Gastroesophageal sphincter (tissue), 4 donors: ENCODE measurements at regions not wholly inside any gene's neighbourhood (a gene's known extent, or its start where the extent isn't known, plus 50 kb on each side); places are given as distances from the start of the nearest gene placed in this dataset.
"Not testable (repeated sequence)": the region's sequence is repeated elsewhere in the genome, so short reads cannot be mapped to it uniquely, and the experiment has no call there.

Experiments used
- ATAC-seq: fragments of 150-250 bp; one replicate; pipeline ENCODE4 v1.9.1; 2016; ENCODE audit warnings: mild to moderate bottlenecking, moderate library complexity
- H3K27ac ChIP-seq, 4 donors: fragments of 200-600 bp; sonication (generic) in 3 of 4; 1 replicate in 3 of 4; 2 replicates in 1 of 4; pipeline ENCODE4 v1.5.1; 2016 to 2019
- H3K27me3 ChIP-seq: fragments of 200-600 bp; sonication (generic); one replicate; pipeline ENCODE4 v1.5.1; 2019
- H3K36me3 ChIP-seq, 2 donors: fragments of 200-600 bp; sonication (generic); one replicate each; pipeline ENCODE4 v1.5.1; 2019; ENCODE audit warnings: control low read depth in 1 of 2
- H3K4me1 ChIP-seq, 3 donors: fragments of 200-600 bp; sonication (generic); 1 replicate in 2 of 3; 2 replicates in 1 of 3; pipeline ENCODE4 v1.5.1; 2016 to 2019; ENCODE audit warnings: control low read depth in 2 of 3
- H3K4me3 ChIP-seq, 2 donors: fragments of 200-600 bp; sonication (generic); one replicate each; pipeline ENCODE4 v1.5.1; 2019; ENCODE audit warnings: mild to moderate bottlenecking in 1 of 2, moderate library complexity in 1 of 2
- H3K9me3 ChIP-seq, 3 donors: fragments of 200-600 bp; sonication (generic); one replicate each; pipeline ENCODE4 v1.5.1; 2017 to 2019; ENCODE audit warnings: control low read depth in 2 of 3
- EP300 ChIP-seq: sonication (generic); formaldehyde crosslinking; IDR thresholded peaks from one replicate; pipeline ENCODE4 v1.6.1; 2017; ENCODE audit warnings: antibody characterized with exemption, mild to moderate bottlenecking
- POLR2A ChIP-seq, 2 donors: fragments of 450-650 bp; IDR thresholded peaks; one replicate each; pipeline ENCODE4 v1.6.1; 2017; ENCODE audit warnings: antibody characterized with exemption in 2 of 2, mild to moderate bottlenecking in 2 of 2, moderate library complexity in 1 of 2
- POLR2AphosphoS5 ChIP-seq: sonication (generic); formaldehyde crosslinking; IDR thresholded peaks from one replicate; pipeline ENCODE4 v1.6.1; 2017; ENCODE audit warnings: antibody characterized with exemption
- WGBS, 2 donors: methylation state at CpG; one replicate each; pipeline ENCODE4 v1.1.5; 2018; ENCODE audit warnings: low coverage in 1 of 2; 5-methylcytosine and 5-hydroxymethylcytosine counted together
- TF ChIP-seq, protein P1 (sequence below), 4 experiments: fragments of 200-600 bp in 2 of 4; fragments of 450-650 bp in 2 of 4; sonication (generic) in 1 of 4; IDR thresholded peaks; one replicate each; pipeline ENCODE4 v1.5.1; 2017 to 2019; ENCODE audit warnings: antibody characterized with exemption in 4 of 4, mild to moderate bottlenecking in 2 of 4, moderate library complexity in 2 of 4

DNA sequence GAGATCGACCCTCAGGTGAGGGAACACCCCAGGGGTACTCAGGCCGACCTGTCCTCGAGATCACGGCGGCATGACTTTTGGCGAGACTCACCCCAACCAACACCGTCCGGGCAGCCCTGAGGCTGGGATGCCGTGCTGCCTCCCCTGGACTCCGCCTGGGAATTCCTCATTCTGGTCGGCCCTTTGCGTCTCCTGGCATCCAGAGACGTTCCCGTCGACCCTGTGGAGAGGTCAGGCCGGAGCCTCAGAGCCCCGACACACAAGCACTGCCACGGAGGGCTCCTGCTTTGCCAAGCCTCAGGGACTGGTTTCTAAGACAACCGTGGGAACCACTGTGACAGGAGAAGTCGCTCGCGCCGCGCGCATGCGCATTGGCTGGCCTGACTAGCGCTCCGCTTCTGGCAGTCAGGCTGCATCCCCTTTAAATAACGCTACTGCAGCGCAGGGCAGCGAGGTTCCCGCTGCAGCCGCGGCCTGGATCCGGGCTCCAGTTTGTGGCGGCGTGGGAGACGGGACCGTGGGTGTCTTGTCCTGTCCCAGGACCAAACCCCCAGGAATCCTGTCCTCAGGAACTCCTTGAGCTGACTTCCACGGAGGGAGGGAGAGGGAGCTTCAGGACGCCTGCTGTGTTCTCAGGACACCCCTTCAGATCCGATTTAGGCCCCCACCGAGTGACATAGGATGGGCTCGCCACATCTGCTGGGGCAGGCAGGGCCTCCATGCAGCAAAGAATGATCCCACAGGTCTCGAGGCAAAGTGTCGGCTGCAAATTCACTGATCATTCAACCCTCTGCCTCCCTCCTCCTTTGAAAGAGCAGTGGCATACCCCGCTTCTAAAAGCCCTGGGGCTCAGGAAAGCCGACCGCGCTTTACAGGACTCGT is 163.2 kb upstream of the ZNF337 start:
- peaks cover 23% of the 10 kb centered on the region for H3K27me3 ChIP-seq
- WGBS, 2 donors, result 80% methylated on average over 1 of the region's 51 CpGs; no CpG with 5 or more reads in 1 of the 2 donors
- H3K36me3 ChIP-seq, result no peaks in the 10 kb centered on the region
- H3K4me1 ChIP-seq, result peaks cover 0 to 64% (median 36%) of the 10 kb centered on the region in 3 donors
- no peaks in the 10 kb centered on the region for H3K9me3 ChIP-seq
- H3K4me3 ChIP-seq, result peak overlapping the region in 1 of 2 donors; percentile 36
- H3K27ac ChIP-seq, result peak overlapping the region in 1 of 4 donors; percentile 22
- peak; percentile 23 for ATAC-seq
- no peak for TF ChIP-seq POLR2AphosphoS5
- TF ChIP-seq, protein P1, sequence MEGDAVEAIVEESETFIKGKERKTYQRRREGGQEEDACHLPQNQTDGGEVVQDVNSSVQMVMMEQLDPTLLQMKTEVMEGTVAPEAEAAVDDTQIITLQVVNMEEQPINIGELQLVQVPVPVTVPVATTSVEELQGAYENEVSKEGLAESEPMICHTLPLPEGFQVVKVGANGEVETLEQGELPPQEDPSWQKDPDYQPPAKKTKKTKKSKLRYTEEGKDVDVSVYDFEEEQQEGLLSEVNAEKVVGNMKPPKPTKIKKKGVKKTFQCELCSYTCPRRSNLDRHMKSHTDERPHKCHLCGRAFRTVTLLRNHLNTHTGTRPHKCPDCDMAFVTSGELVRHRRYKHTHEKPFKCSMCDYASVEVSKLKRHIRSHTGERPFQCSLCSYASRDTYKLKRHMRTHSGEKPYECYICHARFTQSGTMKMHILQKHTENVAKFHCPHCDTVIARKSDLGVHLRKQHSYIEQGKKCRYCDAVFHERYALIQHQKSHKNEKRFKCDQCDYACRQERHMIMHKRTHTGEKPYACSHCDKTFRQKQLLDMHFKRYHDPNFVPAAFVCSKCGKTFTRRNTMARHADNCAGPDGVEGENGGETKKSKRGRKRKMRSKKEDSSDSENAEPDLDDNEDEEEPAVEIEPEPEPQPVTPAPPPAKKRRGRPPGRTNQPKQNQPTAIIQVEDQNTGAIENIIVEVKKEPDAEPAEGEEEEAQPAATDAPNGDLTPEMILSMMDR (IDR thresholded peaks at IDR 0.05), result no peak
- no peak for TF ChIP-seq POLR2A (IDR thresholded peaks at IDR 0.05)
- TF ChIP-seq EP300, result no peak

DNA sequence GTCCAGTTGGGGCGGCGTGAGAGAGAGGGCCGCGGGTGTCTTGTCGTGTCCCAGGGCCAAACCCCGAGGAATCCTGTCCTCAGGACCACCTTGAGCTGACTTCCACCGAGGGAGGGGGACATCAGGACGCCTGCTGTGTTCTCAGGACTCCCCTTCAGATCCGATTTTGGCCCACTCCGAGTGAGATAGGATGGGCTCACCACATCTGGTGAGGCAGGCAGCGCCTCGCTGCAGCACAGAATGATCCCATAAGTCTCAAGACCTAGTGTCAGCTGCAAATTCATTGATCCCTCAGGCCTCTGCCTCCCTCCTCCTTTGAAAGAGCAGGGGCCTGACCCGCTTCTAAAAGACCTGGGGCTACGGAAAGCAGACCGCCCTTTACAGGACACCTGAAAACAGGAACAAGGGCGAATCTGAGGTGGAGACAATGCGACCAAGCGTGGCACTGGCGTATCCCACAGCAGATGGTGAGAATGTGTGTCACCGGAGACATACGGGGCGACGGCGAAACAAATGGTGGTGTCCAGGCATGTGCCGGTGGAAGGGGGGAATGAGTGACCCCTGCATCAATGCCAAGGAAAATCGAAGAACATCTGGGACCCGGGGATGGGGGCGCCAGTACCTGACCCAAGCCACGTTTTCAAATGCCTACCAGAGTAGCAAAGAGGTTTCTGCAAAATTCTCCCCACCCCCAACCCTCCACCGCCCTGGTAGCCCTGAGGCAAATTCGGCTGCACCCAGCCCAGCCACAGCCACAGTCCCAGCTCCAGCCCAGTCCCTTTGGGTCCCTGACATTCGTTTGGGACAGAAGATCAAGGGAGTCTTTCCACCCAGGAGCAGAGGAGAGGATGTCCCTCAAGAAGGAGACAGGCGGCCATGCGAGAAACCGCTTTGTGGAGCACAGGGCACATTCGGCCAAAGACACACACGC is 162.1 kb upstream of the ZNF337 start:
- no peak for ATAC-seq
- Histone ChIP-seq H3K4me3 (peak overlapping the region in 1 of 2 donors; percentile 36), H3K27me3 (peaks cover 23% of the 10 kb centered on the region), H3K4me1 (peaks cover 0 to 67% (median 35%) of the 10 kb centered on the region in 3 donors), H3K9me3 (no peaks in the 10 kb centered on the region), H3K36me3 (no peaks in the 10 kb centered on the region), H3K27ac (no peak overlapping the region)
- TF ChIP-seq, protein P1 (IDR thresholded peaks at IDR 0.05), result no peak
- no peak for TF ChIP-seq POLR2AphosphoS5
- no peak for TF ChIP-seq EP300
- no peak for TF ChIP-seq POLR2A (IDR thresholded peaks at IDR 0.05)
- WGBS, 2 donors, result 57 to 81% methylated on average over 8 to 9 of the region's 37 CpGs

DNA sequence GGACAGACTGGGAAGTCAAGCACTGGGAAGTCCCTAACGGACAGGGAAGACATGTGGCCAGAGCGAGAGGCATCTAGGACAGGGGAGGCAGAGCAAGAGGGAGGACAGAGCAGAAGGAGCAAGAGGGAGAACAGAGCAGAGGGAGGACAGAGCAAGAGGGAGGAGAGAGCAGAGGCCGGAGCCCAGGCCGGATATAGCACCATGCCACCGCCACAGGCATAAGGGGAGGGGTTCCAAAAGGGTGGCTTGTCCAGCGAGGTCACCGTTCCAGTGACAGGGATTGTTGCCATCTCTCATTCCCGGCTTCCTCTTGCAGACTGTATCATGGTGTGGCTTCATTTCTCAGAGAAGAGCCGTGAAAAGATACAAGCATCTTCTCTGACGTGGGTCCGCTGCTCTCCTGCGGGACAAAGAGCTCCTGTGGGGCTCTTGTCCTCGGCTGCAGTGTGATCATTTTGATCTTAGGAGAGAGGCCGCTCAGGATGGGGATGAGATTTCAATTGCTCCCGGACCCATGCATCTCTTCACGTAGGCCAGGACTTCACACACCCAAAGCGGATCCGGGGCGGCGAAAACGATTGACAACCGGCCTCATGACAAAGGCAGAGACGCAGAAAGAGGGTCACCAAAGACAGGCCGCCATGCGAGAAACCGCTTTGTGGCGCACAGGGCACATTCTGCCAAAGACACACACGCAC is 160.6 kb upstream of the ZNF337 start:
- H3K9me3 ChIP-seq, H3K4me3 ChIP-seq, ATAC-seq, H3K27ac ChIP-seq, H3K36me3 ChIP-seq: not testable (repeated sequence)
- Histone ChIP-seq H3K27me3 (peaks cover 23% of the 10 kb centered on the region), H3K4me1 (peaks cover 0 to 60% (median 23%) of the 10 kb centered on the region in 3 donors)
- 94 to 97% methylated on average over 8 to 12 of the region's 28 CpGs for WGBS, 2 donors

DNA sequence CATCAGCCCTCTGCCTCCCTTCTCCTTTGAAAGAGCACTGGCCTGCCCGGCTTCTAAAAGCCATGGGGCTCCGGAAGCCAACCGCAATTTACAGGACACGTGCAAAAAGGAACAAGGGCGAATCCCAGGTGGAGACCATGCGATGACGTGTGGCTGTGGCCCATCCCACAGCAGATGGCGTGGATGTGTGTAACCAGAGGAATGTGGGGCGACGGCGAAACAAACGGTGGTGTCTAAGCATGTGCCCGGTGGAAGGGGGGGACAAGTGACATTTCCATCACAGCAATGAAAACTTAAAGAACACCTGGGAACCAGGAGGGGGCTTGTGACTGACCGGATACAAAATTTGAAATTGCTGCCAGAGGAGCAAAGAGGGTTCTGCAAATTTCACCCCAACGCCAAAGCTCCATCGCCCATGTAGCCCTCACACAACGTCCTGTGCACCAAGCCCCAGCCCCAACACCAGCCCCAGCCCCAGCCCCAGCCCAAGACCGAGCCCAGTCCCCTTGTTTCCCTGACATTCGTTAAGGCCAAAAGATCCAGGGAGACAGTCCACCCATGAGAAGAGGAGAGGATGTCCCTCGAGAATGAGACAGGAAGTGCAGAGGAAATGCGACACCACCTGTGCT is 159.7 kb upstream of the ZNF337 start:
- TF ChIP-seq EP300, result no peak
- Histone ChIP-seq H3K36me3 (no peaks in the 10 kb centered on the region), H3K27me3 (peaks cover 23% of the 10 kb centered on the region), H3K4me1 (peaks cover 0 to 56% (median 22%) of the 10 kb centered on the region in 3 donors), H3K9me3 (no peaks in the 10 kb centered on the region), H3K27ac (no peak overlapping the region), H3K4me3 (no peak overlapping the region)
- WGBS, 2 donors, result 76 to 98% methylated on average over 3 to 7 of the region's 21 CpGs
- no peak for ATAC-seq

DNA sequence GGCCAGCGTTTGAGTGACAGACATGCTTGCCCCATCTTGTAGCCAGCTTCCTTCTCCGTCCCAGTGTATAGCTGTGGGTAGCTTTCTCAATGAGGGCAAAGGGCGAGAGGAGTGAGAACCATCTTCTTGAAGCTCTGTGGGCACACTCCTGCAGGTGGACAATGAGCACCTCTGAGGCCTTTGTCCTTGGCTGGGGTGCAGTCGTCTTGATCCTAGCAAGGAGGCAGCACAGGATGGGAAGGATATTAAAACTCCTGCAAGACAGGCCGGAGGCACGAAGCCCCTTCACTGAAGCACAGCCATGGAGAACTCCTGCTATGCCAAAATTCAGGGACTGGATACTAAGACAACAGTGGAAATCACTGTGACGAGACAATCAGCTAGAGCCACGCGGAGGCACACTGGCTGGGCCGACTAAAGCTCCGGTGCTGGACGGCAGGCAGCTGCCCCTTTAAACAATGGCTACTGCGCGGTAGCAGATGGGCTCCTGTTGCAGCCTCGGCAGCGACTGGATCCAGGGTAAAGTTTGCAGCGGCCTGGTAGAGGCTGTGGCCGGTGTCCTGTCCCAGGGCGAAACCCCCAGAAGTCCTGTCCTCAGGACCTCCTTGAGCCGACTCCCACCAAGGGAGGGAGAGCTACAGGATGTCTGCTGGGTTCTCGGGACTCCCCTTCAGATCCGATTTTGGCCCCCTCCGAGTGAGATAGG is 159.0 kb upstream of the ZNF337 start:
- H3K27ac ChIP-seq, ATAC-seq, H3K36me3 ChIP-seq, H3K4me3 ChIP-seq, H3K9me3 ChIP-seq: not testable (repeated sequence)
- WGBS, 2 donors, result 72 to 93% methylated on average over 2 to 5 of the region's 23 CpGs
- peaks cover 21% of the 10 kb centered on the region for H3K27me3 ChIP-seq
- H3K4me1 ChIP-seq, result peaks cover 0 to 48% (median 18%) of the 10 kb centered on the region in 3 donors

DNA sequence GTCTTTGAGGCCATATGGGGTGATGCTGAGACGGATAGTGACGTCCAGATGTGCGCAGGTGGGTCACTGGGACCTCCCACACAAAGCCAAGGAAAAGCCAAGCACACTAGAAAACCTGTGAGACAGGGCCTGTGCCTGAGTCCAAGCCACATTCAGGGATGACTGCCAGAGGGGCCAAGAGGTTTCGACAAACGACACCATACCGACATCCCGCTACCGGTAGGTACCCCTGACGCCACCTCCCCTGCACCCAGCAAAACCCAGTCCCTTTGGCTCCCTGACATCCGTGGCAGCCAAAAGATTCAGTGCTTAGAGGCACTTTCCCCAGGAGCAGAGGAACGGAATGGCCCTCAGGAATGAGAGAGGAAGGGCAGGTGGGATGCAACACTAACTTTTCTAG is 158.0 kb upstream of the ZNF337 start:
- WGBS, 2 donors, result no CpG with 5 or more reads among the region's 11 CpGs
- not testable (repeated sequence) for H3K36me3 ChIP-seq, H3K9me3 ChIP-seq, ATAC-seq, H3K27ac ChIP-seq
- peaks cover 12% of the 10 kb centered on the region for H3K27me3 ChIP-seq
- H3K4me3 ChIP-seq, result peak overlapping the region in 1 of 2 donors; percentile 68
- H3K4me1 ChIP-seq, result peaks cover 0 to 38% (median 13%) of the 10 kb centered on the region in 3 donors
